Activated T-helper 17 cell treated with anti-CD3 and anti-CD28 coated beads, Interleukin-2, amount 50 U/mL, for 72 hours (primary cell): ENCODE measurements at regions not wholly inside any gene's neighbourhood (a gene's known extent, or its start where the extent isn't known, plus 50 kb on each side); places are given as distances from the start of the nearest gene placed in this dataset.

ENCODE experiments used
- ATAC-seq: fragments of 150-1000 bp; cut with Tn5 transposase; replicated peaks from 2 replicates; pipeline ENCODE4 v1.10.0; 2021; ENCODE audit warnings: mild to moderate bottlenecking, moderate library complexity
- H3K27ac Mint-ChIP-seq: one replicate; pipeline ENCODE4 v1.8.0; 2022; ENCODE audit warnings: mixed read lengths
- H3K27me3 Mint-ChIP-seq: one replicate; pipeline ENCODE4 v1.8.0; 2022; ENCODE audit warnings: mixed read lengths
- H3K36me3 Mint-ChIP-seq: one replicate; pipeline ENCODE4 v1.8.0; 2022; ENCODE audit warnings: low read depth, mild to moderate bottlenecking, mixed read lengths
- H3K4me1 Mint-ChIP-seq: one replicate; pipeline ENCODE4 v1.8.0; 2022; ENCODE audit warnings: mixed read lengths
- H3K4me3 Mint-ChIP-seq: one replicate; pipeline ENCODE4 v1.8.0; 2022; ENCODE audit warnings: mild to moderate bottlenecking, mixed read lengths
- H3K9me3 Mint-ChIP-seq: one replicate; pipeline ENCODE4 v1.8.0; 2022; ENCODE audit warnings: mixed read lengths

GRCh38 chr4:106522839-106523238 lies 154.3 kb upstream of the GIMD1 start:
- no peak overlapping the region for H3K4me3 Mint-ChIP-seq
- no peak for ATAC-seq
- H3K36me3 Mint-ChIP-seq, result no peaks in the 10 kb centered on the region
- H3K9me3 Mint-ChIP-seq, result peaks cover 4% of the 10 kb centered on the region
- no peaks in the 10 kb centered on the region for H3K4me1 Mint-ChIP-seq
- H3K27ac Mint-ChIP-seq, result no peak overlapping the region
- peaks cover 4% of the 10 kb centered on the region for H3K27me3 Mint-ChIP-seq

- Mint-ChIP-seq H3K36me3 (no peaks in the 10 kb centered on the region), H3K27ac (no peak overlapping the region), H3K4me3 (no peak overlapping the region), H3K9me3 (no peaks in the 10 kb centered on the region), H3K27me3 (no peaks in the 10 kb centered on the region), H3K4me1 (no peaks in the 10 kb centered on the region)
- no peak for ATAC-seq
These were observed 144.1 kb upstream of the GIMD1 start for GRCh38 chr4:106512706-106513105.

- peaks cover 7% of the 10 kb centered on the region for H3K27me3 Mint-ChIP-seq
- no peak for ATAC-seq
- H3K9me3 Mint-ChIP-seq, result no peaks in the 10 kb centered on the region
- no peaks in the 10 kb centered on the region for H3K4me1 Mint-ChIP-seq
- H3K36me3 Mint-ChIP-seq, result no peaks in the 10 kb centered on the region
- H3K27ac Mint-ChIP-seq, result no peak overlapping the region
- no peak overlapping the region for H3K4me3 Mint-ChIP-seq
These were observed 138.9 kb upstream of the GIMD1 start for GRCh38 chr4:106507440-106507839.

- H3K36me3 Mint-ChIP-seq, result no peaks in the 10 kb centered on the region
- no peaks in the 10 kb centered on the region for H3K4me1 Mint-ChIP-seq
- H3K27ac Mint-ChIP-seq, result no peak overlapping the region
- H3K27me3 Mint-ChIP-seq, result peaks cover 25% of the 10 kb centered on the region
- H3K9me3 Mint-ChIP-seq, result no peaks in the 10 kb centered on the region
- no peak overlapping the region for H3K4me3 Mint-ChIP-seq
- no peak for ATAC-seq
These were observed 134.8 kb upstream of the GIMD1 start for GRCh38 chr4:106503116-106504050.

GRCh38 chr4:106502106-106502699 lies 133.6 kb upstream of the GIMD1 start:
- Mint-ChIP-seq H3K4me1 (no peaks in the 10 kb centered on the region), H3K27ac (no peak overlapping the region), H3K36me3 (no peaks in the 10 kb centered on the region), H3K9me3 (no peaks in the 10 kb centered on the region), H3K27me3 (peaks cover 25% of the 10 kb centered on the region), H3K4me3 (no peak overlapping the region)
- peak; percentile 46 for ATAC-seq

DNA sequence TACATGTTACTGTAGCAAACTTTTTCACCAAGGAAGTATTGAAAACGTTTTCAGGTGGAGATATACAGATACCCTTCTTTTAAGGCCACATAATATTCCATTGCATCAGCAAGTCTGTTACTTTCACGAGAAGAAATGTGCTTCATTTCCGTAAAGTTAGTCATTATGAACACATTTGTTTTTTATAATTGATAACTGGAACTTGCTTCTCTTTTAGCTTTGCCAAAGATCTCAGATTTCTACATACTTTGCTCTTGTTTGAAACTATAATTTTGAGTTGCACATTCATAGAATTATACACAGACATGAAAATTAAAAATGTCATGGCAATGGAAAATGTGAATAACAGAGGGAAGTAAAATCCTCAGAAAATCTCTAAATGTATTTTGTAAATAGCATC lies 128.7 kb upstream of the GIMD1 start:
- ATAC-seq, result no peak
- Mint-ChIP-seq H3K27ac (no peak overlapping the region), H3K9me3 (peaks cover 3% of the 10 kb centered on the region), H3K27me3 (peaks cover 20% of the 10 kb centered on the region), H3K36me3 (no peaks in the 10 kb centered on the region), H3K4me3 (no peak overlapping the region), H3K4me1 (no peaks in the 10 kb centered on the region)

DNA sequence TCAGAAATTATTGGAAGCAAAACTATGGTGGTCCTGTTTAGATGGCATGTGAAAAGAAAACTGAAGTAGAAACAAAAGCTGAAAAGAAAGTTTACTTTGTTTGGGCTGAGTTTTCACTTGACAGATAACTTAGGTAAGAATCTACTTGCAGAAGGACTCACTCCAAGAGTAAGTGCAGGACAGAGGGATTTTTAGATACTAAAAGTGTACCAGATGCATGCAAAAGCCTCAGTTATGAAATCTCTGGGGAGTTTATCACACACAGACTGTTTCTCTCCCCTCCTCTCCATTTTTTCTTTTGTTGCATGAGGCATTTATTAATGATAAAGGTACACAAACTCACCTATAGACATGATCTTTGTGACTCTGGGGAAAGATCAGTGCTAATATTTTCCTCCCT lies 127.5 kb upstream of the GIMD1 start:
- ATAC-seq, result no peak
- Mint-ChIP-seq H3K4me3 (no peak overlapping the region), H3K27ac (no peak overlapping the region), H3K36me3 (no peaks in the 10 kb centered on the region), H3K4me1 (no peaks in the 10 kb centered on the region), H3K9me3 (peaks cover 3% of the 10 kb centered on the region), H3K27me3 (peaks cover 12% of the 10 kb centered on the region)

DNA sequence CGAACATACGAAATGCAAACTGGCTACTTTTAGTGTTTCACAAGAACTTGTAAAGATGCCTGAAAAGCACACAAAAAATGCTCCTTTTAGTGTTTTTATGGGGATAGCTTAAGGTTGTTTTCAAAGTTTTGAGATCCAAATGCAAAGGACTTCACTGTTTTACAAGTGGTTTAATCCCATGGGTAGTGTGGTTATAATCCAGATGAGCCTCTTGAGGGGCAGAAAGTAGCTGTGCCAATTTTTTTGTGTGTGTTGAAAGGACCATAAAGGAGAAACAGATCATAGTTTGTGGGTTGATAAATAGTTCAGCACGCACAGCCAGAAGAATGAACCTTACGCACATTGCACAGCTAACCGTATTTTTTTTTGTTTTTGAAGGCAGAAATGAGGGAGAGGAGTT lies 126.9 kb upstream of the GIMD1 start:
- no peak for ATAC-seq
- Mint-ChIP-seq H3K27ac (no peak overlapping the region), H3K4me1 (no peaks in the 10 kb centered on the region), H3K27me3 (peaks cover 12% of the 10 kb centered on the region), H3K36me3 (no peaks in the 10 kb centered on the region), H3K9me3 (peaks cover 3% of the 10 kb centered on the region), H3K4me3 (no peak overlapping the region)

DNA sequence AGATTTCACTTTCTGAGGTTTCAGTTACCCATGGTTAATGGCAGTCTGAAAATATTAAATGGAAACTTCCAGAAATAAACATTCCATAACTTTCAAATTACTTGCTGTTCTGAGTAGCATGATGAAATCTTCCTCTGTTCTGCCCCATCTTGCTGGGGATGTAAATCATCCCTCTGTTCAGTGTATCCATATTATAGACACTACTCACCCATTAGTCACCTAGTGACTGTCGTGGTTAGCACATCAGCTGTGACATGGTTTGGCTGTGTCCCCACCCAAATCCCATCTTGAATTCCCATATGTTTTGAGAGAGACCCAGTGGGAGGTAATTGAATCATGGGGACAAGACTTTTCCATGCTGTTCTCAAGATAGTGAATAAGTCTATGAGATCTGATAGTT lies 125.5 kb upstream of the GIMD1 start:
- no peak overlapping the region for H3K27ac Mint-ChIP-seq
- H3K4me1 Mint-ChIP-seq, result no peaks in the 10 kb centered on the region
- H3K9me3 Mint-ChIP-seq, result peaks cover 3% of the 10 kb centered on the region
- no peak for ATAC-seq
- H3K27me3 Mint-ChIP-seq, result peaks cover 4% of the 10 kb centered on the region
- H3K4me3 Mint-ChIP-seq, result no peak overlapping the region
- H3K36me3 Mint-ChIP-seq, result no peaks in the 10 kb centered on the region

DNA sequence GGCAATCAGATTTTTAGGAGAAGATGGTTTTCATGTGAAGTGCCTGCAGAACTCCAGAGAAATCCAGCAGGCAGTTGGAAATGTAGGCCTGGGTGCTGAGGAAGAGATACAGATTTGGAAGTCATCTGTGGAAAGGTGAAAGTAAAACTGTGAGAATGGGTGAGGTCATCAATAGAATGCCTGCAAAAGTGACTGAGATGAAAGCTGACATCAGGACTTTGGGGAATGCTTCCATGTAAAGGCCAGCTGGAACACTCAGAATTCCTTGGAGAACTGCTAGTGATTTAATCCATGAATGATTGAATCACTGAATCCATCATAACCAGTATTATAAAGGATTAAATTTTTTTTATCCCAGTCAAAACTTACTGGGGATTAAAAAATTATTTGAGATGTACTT lies 124.5 kb upstream of the GIMD1 start:
- Mint-ChIP-seq H3K27me3 (peaks cover 6% of the 10 kb centered on the region), H3K4me3 (no peak overlapping the region), H3K4me1 (no peaks in the 10 kb centered on the region), H3K27ac (no peak overlapping the region), H3K36me3 (no peaks in the 10 kb centered on the region), H3K9me3 (peaks cover 4% of the 10 kb centered on the region)
- no peak for ATAC-seq

GRCh38 chr4:106486533-106486932 lies 118.0 kb upstream of the GIMD1 start:
- Mint-ChIP-seq H3K9me3 (peaks cover 13% of the 10 kb centered on the region), H3K4me1 (no peaks in the 10 kb centered on the region), H3K4me3 (no peak overlapping the region)

GRCh38 chr4:106481801-106482200 lies 113.2 kb upstream of the GIMD1 start:
- Mint-ChIP-seq H3K27ac (no peak overlapping the region), H3K4me1 (no peaks in the 10 kb centered on the region), H3K9me3 (peaks cover 9% of the 10 kb centered on the region), H3K36me3 (no peaks in the 10 kb centered on the region), H3K4me3 (no peak overlapping the region), H3K27me3 (peaks cover 18% of the 10 kb centered on the region)
- ATAC-seq, result no peak

More at GRCh38 chr4:106486533-106486932, 118.0 kb upstream of the GIMD1 start:
- H3K27me3 Mint-ChIP-seq, result peaks cover 22% of the 10 kb centered on the region
- no peak for ATAC-seq
- no peaks in the 10 kb centered on the region for H3K36me3 Mint-ChIP-seq
- no peak overlapping the region for H3K27ac Mint-ChIP-seq

- Mint-ChIP-seq H3K4me1 (no peaks in the 10 kb centered on the region), H3K4me3 (no peak overlapping the region), H3K9me3 (peaks cover 5% of the 10 kb centered on the region), H3K36me3 (no peaks in the 10 kb centered on the region), H3K27ac (no peak overlapping the region), H3K27me3 (peaks cover 15% of the 10 kb centered on the region)
- ATAC-seq, result no peak
These were observed 109.6 kb upstream of the GIMD1 start for GRCh38 chr4:106478152-106478551.

- ATAC-seq, result no peak
- H3K36me3 Mint-ChIP-seq, result no peaks in the 10 kb centered on the region
- peaks cover 4% of the 10 kb centered on the region for H3K9me3 Mint-ChIP-seq
- peaks cover 10% of the 10 kb centered on the region for H3K27me3 Mint-ChIP-seq
- H3K27ac Mint-ChIP-seq, result no peak overlapping the region
- no peak overlapping the region for H3K4me3 Mint-ChIP-seq
- H3K4me1 Mint-ChIP-seq, result no peaks in the 10 kb centered on the region
These were observed 108.2 kb upstream of the GIMD1 start for GRCh38 chr4:106476741-106477140.

DNA sequence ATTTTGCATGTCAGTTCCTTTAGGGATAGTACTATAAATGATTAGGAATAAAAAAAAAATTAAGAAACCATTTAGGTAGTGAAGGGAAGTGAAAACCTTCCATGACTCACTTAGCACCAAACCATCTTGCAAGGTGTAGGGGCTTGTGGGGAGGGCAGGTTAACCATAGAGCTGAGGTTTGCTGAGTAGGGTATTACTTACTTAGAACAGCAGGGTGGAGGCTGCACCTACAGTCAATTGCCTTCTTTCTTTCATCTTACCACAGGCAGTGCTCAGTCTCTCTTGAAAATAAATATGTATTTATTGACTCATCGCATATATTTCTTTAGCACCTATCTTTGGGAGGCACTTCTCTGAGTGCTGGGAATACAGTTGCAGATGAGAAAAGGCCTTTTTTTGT lies 104.9 kb upstream of the GIMD1 start:
- no peaks in the 10 kb centered on the region for H3K4me1 Mint-ChIP-seq
- ATAC-seq, result peak; percentile 46
- H3K27me3 Mint-ChIP-seq, result peaks cover 10% of the 10 kb centered on the region
- no peak overlapping the region for H3K27ac Mint-ChIP-seq
- no peak overlapping the region for H3K4me3 Mint-ChIP-seq
- no peaks in the 10 kb centered on the region for H3K36me3 Mint-ChIP-seq
- H3K9me3 Mint-ChIP-seq, result peaks cover 10% of the 10 kb centered on the region
